ENCODE measurements at regions not wholly inside any gene's neighbourhood (a gene's known extent, or its start where the extent isn't known, plus 50 kb on each side); places are given as distances from the start of the nearest gene placed in this dataset.
"Not testable (repeated sequence)": the region's sequence is repeated elsewhere in the genome, so short reads cannot be mapped to it uniquely, and the experiment has no call there.

DNA sequence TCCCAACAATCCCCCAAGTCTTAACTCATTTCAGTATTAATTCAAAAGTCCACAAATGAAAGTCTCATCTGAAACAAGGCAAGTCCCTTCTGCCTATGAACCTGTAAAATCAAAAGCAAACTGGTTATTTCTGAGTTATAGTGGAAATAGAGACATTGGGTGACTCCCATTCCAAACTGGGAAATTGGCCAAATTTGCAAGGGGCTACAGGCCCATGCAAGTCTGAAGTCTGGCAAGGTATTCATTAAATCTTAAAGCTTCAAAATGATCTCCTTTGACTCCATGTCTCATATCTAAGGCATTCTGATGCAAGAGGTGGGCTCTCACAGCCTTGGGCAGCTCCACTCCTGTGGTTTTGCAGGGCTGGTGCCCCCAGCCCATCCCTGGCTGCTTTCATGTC lies 167.9 kb downstream of the HTR1A start:
- H3K4me3 ChIP-seq (ENCODE audit: low read depth, low read length): no peak overlapping the region
- no peak for DNase-seq (ENCODE audit: low read depth)
- TF ChIP-seq, protein P1, sequence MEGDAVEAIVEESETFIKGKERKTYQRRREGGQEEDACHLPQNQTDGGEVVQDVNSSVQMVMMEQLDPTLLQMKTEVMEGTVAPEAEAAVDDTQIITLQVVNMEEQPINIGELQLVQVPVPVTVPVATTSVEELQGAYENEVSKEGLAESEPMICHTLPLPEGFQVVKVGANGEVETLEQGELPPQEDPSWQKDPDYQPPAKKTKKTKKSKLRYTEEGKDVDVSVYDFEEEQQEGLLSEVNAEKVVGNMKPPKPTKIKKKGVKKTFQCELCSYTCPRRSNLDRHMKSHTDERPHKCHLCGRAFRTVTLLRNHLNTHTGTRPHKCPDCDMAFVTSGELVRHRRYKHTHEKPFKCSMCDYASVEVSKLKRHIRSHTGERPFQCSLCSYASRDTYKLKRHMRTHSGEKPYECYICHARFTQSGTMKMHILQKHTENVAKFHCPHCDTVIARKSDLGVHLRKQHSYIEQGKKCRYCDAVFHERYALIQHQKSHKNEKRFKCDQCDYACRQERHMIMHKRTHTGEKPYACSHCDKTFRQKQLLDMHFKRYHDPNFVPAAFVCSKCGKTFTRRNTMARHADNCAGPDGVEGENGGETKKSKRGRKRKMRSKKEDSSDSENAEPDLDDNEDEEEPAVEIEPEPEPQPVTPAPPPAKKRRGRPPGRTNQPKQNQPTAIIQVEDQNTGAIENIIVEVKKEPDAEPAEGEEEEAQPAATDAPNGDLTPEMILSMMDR (IDR thresholded peaks at IDR 0.05; ENCODE audit: low read depth, low read length): no peak
- TF ChIP-seq MYC (IDR thresholded peaks at IDR 0.05; ENCODE audit: low read depth, low read length): no peak
- no peak for TF ChIP-seq POLR2A (IDR thresholded peaks at IDR 0.05; ENCODE audit: extremely low read depth, insufficient read length)
- TF ChIP-seq, protein P2, sequence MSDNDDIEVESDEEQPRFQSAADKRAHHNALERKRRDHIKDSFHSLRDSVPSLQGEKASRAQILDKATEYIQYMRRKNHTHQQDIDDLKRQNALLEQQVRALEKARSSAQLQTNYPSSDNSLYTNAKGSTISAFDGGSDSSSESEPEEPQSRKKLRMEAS (IDR thresholded peaks at IDR 0.05; ENCODE audit: low read depth, low read length): no peak

DNA sequence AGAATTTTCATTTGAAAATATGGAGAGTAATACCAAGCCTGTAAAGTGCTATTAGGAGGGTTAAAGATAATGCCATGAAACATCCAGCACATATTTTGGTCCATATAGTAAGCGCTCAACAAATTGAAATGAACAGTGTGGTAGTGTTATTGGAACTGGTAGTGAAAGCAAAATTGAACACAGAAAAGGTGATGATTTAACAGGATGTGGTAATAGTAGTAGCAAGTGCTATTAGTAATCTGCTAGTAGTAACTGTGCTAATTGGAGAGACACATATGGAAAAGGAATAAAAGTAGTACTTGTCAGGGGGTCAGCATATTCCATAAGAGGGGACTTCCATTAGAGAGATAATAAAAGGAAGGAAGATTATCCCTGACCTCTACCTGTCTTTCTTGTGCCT lies 187.3 kb downstream of the HTR1A start:
- TF ChIP-seq POLR2A (IDR thresholded peaks at IDR 0.05; ENCODE audit: extremely low read depth, insufficient read length) (no peak), MYC (IDR thresholded peaks at IDR 0.05; ENCODE audit: low read depth, low read length) (no peak)
- TF ChIP-seq, protein P2 (IDR thresholded peaks at IDR 0.05; ENCODE audit: low read depth, low read length): no peak
- TF ChIP-seq, protein P1 (IDR thresholded peaks at IDR 0.05; ENCODE audit: low read depth, low read length): no peak
- no peak for DNase-seq (ENCODE audit: low read depth)
- H3K4me3 ChIP-seq (ENCODE audit: low read depth, low read length): no peak overlapping the region

DNA sequence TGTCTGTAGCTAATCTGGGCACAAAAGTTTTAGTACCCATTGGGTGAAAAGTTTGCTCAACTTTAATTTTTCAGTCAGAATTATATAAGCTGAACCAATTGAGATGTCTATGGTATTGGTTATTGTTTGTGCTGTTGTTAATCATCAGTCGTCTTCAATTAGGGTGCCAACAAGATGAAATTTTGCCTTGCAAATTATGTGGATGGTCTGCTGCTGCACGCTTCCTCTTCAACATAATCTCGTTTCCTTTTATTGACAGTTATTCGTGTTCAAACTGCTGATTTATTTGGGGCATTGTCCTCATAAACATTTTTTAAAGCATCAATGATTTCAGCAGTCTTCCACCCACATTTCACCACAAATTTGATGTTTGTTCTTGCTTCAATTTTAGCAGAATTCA lies 194.0 kb downstream of the HTR1A start:
- no peak overlapping the region for H3K4me3 ChIP-seq (ENCODE audit: low read depth, low read length)
- TF ChIP-seq MYC (IDR thresholded peaks at IDR 0.05; ENCODE audit: low read depth, low read length) (no peak), POLR2A (IDR thresholded peaks at IDR 0.05; ENCODE audit: extremely low read depth, insufficient read length) (no peak)
- TF ChIP-seq, protein P1 (IDR thresholded peaks at IDR 0.05; ENCODE audit: low read depth, low read length): no peak
- TF ChIP-seq, protein P2 (IDR thresholded peaks at IDR 0.05; ENCODE audit: low read depth, low read length): no peak
- no peak for DNase-seq (ENCODE audit: low read depth)

DNA sequence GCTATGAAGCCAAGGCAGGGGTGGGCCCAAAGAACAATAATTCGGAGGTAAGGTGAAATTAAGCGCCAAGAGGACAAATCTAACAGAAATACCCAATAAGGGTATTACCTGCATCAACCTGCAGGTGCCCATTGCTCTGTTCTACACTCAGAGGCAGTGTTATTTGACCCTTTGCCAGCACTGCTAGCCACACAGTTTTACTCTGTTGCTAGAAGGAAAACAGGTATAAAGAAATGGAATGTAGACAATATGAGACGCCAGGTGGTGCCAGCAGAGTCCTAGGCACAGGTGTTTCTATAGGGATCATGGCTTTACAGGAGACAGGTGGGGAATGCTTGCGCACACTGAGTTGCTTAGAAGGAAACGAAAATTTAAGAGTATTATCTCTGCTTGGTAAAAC lies 201.3 kb downstream of the HTR1A start:
- no peak for DNase-seq (ENCODE audit: low read depth)
- no peak for TF ChIP-seq POLR2A (IDR thresholded peaks at IDR 0.05; ENCODE audit: extremely low read depth, insufficient read length)
- no peak for TF ChIP-seq MYC (IDR thresholded peaks at IDR 0.05; ENCODE audit: low read depth, low read length)
- TF ChIP-seq, protein P2 (IDR thresholded peaks at IDR 0.05; ENCODE audit: low read depth, low read length): no peak
- TF ChIP-seq, protein P1 (IDR thresholded peaks at IDR 0.05; ENCODE audit: low read depth, low read length): no peak
- H3K4me3 ChIP-seq (ENCODE audit: low read depth, low read length): no peak overlapping the region

DNA sequence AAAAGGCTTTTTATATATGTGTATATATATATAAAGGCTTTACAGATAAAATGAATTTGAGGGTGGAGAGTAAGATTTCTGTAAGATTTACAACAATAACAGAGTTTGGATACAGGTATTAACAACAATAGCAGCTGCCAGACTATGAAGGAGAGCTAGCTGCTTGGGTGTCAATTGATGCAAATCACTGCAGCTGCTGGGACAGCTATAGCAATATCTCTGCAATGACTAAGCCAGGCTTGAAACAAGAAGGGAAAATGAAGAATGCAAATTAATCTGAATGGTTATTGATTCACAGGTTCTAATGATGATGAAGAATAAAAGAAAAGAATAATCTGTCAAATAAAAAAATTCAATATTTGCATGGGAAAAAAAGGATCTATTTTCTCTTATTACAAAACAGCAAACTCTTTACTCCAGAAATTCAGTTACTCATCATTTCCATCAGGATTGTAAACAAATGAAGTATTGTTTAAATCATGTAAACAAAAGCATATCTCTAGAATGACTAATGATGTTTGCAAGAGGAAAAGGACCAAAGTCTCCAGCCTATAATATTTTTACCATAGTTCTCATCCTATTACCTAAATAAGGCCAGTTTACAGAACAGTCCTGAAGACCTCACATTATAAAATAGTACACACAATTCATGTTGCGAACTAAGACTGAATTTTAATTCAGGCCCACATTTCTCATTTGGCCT lies 219.0 kb downstream of the HTR1A start:
- H3K4me3 ChIP-seq (ENCODE audit: low read depth, low read length): no peak overlapping the region
- no peak for DNase-seq (ENCODE audit: low read depth)
- TF ChIP-seq, protein P2 (IDR thresholded peaks at IDR 0.05; ENCODE audit: low read depth, low read length): no peak
- TF ChIP-seq MYC (IDR thresholded peaks at IDR 0.05; ENCODE audit: low read depth, low read length) (no peak), POLR2A (IDR thresholded peaks at IDR 0.05; ENCODE audit: extremely low read depth, insufficient read length) (no peak)
- TF ChIP-seq, protein P1 (IDR thresholded peaks at IDR 0.05; ENCODE audit: low read depth, low read length): no peak

DNA sequence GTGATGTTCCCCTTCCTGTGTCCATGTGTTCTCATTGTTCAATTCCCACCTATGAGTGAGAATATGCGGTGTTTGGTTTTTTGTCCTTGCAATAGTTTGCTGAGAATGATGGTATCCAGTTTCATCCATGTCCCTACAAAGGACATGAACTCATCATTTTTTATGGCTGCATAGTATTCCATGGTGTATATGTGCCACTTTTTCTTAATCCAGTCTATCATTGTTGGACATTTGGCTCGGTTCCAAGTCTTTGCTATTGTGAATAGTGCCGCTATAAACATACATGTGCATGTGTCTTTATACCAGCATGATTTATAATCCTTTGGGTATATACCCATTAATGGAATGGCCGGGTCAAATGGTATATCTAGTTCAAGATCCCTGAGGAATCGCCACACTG lies 229.4 kb downstream of the HTR1A start:
- not testable (repeated sequence) for H3K4me3 ChIP-seq (ENCODE audit: low read depth, low read length); DNase-seq (ENCODE audit: low read depth)
